CD4-positive, alpha-beta T cell treated with Interferon gamma for 1 hour (primary cell): ENCODE measurements at regions not wholly inside any gene's neighbourhood (a gene's known extent, or its start where the extent isn't known, plus 50 kb on each side); places are given as distances from the start of the nearest gene placed in this dataset.
"Not testable (repeated sequence)": the region's sequence is repeated elsewhere in the genome, so short reads cannot be mapped to it uniquely, and the experiment has no call there.

ENCODE experiments used
- DNase-seq: peaks from one replicate; pipeline ENCODE4 v3.0.0-alpha.2; 2020

- DNase-seq = not testable (repeated sequence)
These were observed 109.7 kb upstream of the ZNG1E start for GRCh38 chr9:65566018-65566417.

- DNase-seq = not testable (repeated sequence)
These were observed 156.7 kb upstream of the ZNG1E start for GRCh38 chr9:65519018-65519417.

- DNase-seq = not testable (repeated sequence)
These were observed 161.3 kb upstream of the ZNG1E start for GRCh38 chr9:65514465-65514864.

- not testable (repeated sequence) for DNase-seq
These were observed 167.8 kb upstream of the ZNG1E start for GRCh38 chr9:65507897-65508296.

GRCh38 chr9:65504686-65505085 lies 171.0 kb upstream of the ZNG1E start:
- DNase-seq = not testable (repeated sequence)

GRCh38 chr9:65503696-65504095 lies 172.0 kb upstream of the ZNG1E start:
- DNase-seq = not testable (repeated sequence)

- DNase-seq = not testable (repeated sequence)
These were observed 192.8 kb upstream of the ZNG1E start for GRCh38 chr9:65482890-65483289.

GRCh38 chr9:65481291-65481690 lies 194.4 kb upstream of the ZNG1E start:
- DNase-seq = not testable (repeated sequence)

GRCh38 chr9:65474891-65475290 lies 189.9 kb upstream of the FOXD4L5 start:
- DNase-seq = not testable (repeated sequence)

- DNase-seq = not testable (repeated sequence)
These were observed 188.2 kb upstream of the FOXD4L5 start for GRCh38 chr9:65473059-65473822.

GRCh38 chr9:65471106-65471505 lies 186.1 kb upstream of the FOXD4L5 start:
- DNase-seq = not testable (repeated sequence)

- not testable (repeated sequence) for DNase-seq
These were observed 182.1 kb upstream of the FOXD4L5 start for GRCh38 chr9:65466911-65467734.

- DNase-seq = not testable (repeated sequence)
These were observed 180.4 kb upstream of the FOXD4L5 start for GRCh38 chr9:65465246-65465895.

GRCh38 chr9:65462476-65462875 lies 177.5 kb upstream of the FOXD4L5 start:
- not testable (repeated sequence) for DNase-seq

- no peak for DNase-seq
These were observed 174.8 kb upstream of the FOXD4L5 start for GRCh38 chr9:65459756-65460320.

- DNase-seq = no peak
These were observed 174.0 kb upstream of the FOXD4L5 start for GRCh38 chr9:65458992-65459391.

- no peak for DNase-seq
These were observed 173.5 kb upstream of the FOXD4L5 start for GRCh38 chr9:65458465-65458864.

GRCh38 chr9:65456991-65457390 lies 172.0 kb upstream of the FOXD4L5 start:
- not testable (repeated sequence) for DNase-seq

- DNase-seq = not testable (repeated sequence)
These were observed 171.0 kb upstream of the FOXD4L5 start for GRCh38 chr9:65455751-65456647.

GRCh38 chr9:65455136-65455535 lies 170.1 kb upstream of the FOXD4L5 start:
- not testable (repeated sequence) for DNase-seq

- DNase-seq = not testable (repeated sequence)
These were observed 169.7 kb upstream of the FOXD4L5 start for GRCh38 chr9:65454666-65455065.

GRCh38 chr9:65454034-65454433 lies 169.0 kb upstream of the FOXD4L5 start:
- DNase-seq = not testable (repeated sequence)
